OCI-LY1 (cell line): ENCODE measurements at regions not wholly inside any gene's neighbourhood (a gene's known extent, or its start where the extent isn't known, plus 50 kb on each side); places are given as distances from the start of the nearest gene placed in this dataset.

Source experiments
- EZH2 ChIP-seq: fragments of 200-600 bp; sonication (generic), shearing (Covaris generic); IDR thresholded peaks from 2 replicates; pipeline ENCODE4 v1.8.0; 2017; ENCODE audit warnings: borderline replicate concordance, mixed run types, mild to moderate bottlenecking, antibody characterized with exemption, low read length, moderate library complexity, mixed read lengths
- TF ChIP-seq, protein P1 (sequence below): fragments of 200-600 bp; sonication (generic), shearing (Covaris generic); IDR thresholded peaks from 2 replicates; pipeline ENCODE4 v1.5.1; 2017; ENCODE audit warnings: mild to moderate bottlenecking, antibody characterized with exemption, low read length, moderate library complexity, mixed read lengths

DNA sequence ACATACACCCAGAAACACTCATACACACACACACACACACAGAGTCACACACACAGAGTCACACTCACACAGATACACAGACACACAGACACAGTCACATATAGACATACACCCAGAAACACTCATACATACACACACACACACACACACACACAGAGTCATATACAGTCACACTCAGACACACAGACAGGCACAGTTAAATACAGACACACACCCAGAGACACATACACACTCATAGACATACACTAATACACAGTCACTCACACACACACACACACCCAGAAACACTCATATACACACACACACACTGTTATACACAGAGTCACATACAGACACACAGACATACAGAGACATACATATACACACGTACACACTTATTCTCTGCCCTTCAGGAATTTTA is 250.9 kb downstream of the QKI start:
- TF ChIP-seq, protein P1, sequence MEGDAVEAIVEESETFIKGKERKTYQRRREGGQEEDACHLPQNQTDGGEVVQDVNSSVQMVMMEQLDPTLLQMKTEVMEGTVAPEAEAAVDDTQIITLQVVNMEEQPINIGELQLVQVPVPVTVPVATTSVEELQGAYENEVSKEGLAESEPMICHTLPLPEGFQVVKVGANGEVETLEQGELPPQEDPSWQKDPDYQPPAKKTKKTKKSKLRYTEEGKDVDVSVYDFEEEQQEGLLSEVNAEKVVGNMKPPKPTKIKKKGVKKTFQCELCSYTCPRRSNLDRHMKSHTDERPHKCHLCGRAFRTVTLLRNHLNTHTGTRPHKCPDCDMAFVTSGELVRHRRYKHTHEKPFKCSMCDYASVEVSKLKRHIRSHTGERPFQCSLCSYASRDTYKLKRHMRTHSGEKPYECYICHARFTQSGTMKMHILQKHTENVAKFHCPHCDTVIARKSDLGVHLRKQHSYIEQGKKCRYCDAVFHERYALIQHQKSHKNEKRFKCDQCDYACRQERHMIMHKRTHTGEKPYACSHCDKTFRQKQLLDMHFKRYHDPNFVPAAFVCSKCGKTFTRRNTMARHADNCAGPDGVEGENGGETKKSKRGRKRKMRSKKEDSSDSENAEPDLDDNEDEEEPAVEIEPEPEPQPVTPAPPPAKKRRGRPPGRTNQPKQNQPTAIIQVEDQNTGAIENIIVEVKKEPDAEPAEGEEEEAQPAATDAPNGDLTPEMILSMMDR, result no peak
- TF ChIP-seq EZH2, result no peak
